Loucy (cell line): ENCODE measurements at regions not wholly inside any gene's neighbourhood (a gene's known extent, or its start where the extent isn't known, plus 50 kb on each side); places are given as distances from the start of the nearest gene placed in this dataset.

ENCODE experiments used
- EZH2phosphoT487 ChIP-seq: fragments of 200-600 bp; IDR thresholded peaks from 2 replicates; pipeline ENCODE4 v1.6.1; 2018; ENCODE audit warnings: antibody characterized with exemption, mild to moderate bottlenecking, moderate library complexity, borderline replicate concordance
- TF ChIP-seq, protein P1 (sequence below): fragments of 200-600 bp; sonication (generic); conservative IDR thresholded peaks from 2 replicates; pipeline ENCODE4 v1.5.1; 2014; ENCODE audit warnings: mild to moderate bottlenecking, antibody characterized with exemption, low read length

GRCh38 chr2:196568506-196568905 is 71.0 kb upstream of the CCDC150 start:
- TF ChIP-seq, protein P1, sequence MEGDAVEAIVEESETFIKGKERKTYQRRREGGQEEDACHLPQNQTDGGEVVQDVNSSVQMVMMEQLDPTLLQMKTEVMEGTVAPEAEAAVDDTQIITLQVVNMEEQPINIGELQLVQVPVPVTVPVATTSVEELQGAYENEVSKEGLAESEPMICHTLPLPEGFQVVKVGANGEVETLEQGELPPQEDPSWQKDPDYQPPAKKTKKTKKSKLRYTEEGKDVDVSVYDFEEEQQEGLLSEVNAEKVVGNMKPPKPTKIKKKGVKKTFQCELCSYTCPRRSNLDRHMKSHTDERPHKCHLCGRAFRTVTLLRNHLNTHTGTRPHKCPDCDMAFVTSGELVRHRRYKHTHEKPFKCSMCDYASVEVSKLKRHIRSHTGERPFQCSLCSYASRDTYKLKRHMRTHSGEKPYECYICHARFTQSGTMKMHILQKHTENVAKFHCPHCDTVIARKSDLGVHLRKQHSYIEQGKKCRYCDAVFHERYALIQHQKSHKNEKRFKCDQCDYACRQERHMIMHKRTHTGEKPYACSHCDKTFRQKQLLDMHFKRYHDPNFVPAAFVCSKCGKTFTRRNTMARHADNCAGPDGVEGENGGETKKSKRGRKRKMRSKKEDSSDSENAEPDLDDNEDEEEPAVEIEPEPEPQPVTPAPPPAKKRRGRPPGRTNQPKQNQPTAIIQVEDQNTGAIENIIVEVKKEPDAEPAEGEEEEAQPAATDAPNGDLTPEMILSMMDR: no peak
- no peak for TF ChIP-seq EZH2phosphoT487
